HL-60 (cell line): ENCODE measurements at regions not wholly inside any gene's neighbourhood (a gene's known extent, or its start where the extent isn't known, plus 50 kb on each side); places are given as distances from the start of the nearest gene placed in this dataset.
"Not testable (repeated sequence)": the region's sequence is repeated elsewhere in the genome, so short reads cannot be mapped to it uniquely, and the experiment has no call there.

ENCODE experiments used
- DNase-seq, 2 experiments: peaks; one replicate each; pipeline ENCODE4 v3.0.0-alpha.2; 2010 to 2020; ENCODE audit warnings: low read depth in 1 of 2, low spot score in 1 of 2
- H3K27ac ChIP-seq: fragments of 250-450 bp; sonication (Bioruptor Pico); replicated peaks from 2 replicates; pipeline ENCODE4 v1.5.1; 2020; ENCODE audit warnings: mild to moderate bottlenecking, moderate library complexity
- H3K27me3 ChIP-seq: fragments of 250-450 bp; sonication (Bioruptor Pico); 2 replicates; pipeline ENCODE4 v1.5.1; 2021; ENCODE audit warnings: mild to moderate bottlenecking, moderate library complexity; ENCODE audit not compliant: insufficient read depth, poor library complexity, severe bottlenecking
- H3K4me3 ChIP-seq: replicated peaks from 2 replicates; pipeline ENCODE4 v1.5.1; 2011; ENCODE audit warnings: mild to moderate bottlenecking, control low read depth, low read length; ENCODE audit not compliant: insufficient read depth
- GABPA ChIP-seq: IDR thresholded peaks from 2 replicates; pipeline ENCODE4 v1.6.1; 2012; ENCODE audit warnings: low read depth
- POLR2AphosphoS5 ChIP-seq: IDR thresholded peaks from 2 replicates; pipeline ENCODE4 v1.6.1; 2012; ENCODE audit warnings: low read depth
- SPI1 ChIP-seq: IDR thresholded peaks from 2 replicates; pipeline ENCODE4 v1.6.1; 2012; ENCODE audit warnings: low read depth, mild to moderate bottlenecking, borderline replicate concordance
- TF ChIP-seq, protein P1 (sequence below): IDR thresholded peaks from 2 replicates; pipeline ENCODE4 v1.6.1; 2012; ENCODE audit warnings: low read depth; ENCODE audit not compliant: insufficient replicate concordance
- TF ChIP-seq, protein P2 (sequence below): IDR thresholded peaks from one replicate; pipeline ENCODE4 v1.5.1; 2011; ENCODE audit warnings: low read length, control low read depth, inconsistent platforms; ENCODE audit not compliant: insufficient read depth

DNA sequence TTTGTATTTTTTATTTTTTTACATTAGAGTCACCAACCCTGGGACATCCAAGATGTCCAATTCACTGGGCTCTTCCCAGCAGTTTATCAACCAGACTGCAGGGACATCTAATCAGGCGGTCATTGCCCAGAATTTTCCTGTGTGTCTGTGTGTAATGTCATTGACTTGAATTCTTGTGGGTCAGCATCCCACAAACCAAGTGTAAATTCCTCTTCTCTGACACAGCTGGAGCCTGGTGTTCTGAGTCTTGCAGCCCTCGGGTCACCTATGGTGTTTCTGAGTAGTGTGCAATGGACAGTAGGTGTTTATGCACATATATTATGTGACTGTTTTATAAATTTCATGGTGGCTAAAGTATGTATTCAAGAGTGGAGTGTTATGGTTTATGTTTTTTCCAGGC, 815.7 kb downstream of the SEMA5A start:
- Histone ChIP-seq H3K27me3 (no peaks in the 10 kb centered on the region), H3K4me3 (no peak overlapping the region), H3K27ac (no peak overlapping the region)
- DNase-seq, result no peak
- TF ChIP-seq GABPA (no peak), POLR2AphosphoS5 (no peak), SPI1 (no peak)
- TF ChIP-seq, protein P1, sequence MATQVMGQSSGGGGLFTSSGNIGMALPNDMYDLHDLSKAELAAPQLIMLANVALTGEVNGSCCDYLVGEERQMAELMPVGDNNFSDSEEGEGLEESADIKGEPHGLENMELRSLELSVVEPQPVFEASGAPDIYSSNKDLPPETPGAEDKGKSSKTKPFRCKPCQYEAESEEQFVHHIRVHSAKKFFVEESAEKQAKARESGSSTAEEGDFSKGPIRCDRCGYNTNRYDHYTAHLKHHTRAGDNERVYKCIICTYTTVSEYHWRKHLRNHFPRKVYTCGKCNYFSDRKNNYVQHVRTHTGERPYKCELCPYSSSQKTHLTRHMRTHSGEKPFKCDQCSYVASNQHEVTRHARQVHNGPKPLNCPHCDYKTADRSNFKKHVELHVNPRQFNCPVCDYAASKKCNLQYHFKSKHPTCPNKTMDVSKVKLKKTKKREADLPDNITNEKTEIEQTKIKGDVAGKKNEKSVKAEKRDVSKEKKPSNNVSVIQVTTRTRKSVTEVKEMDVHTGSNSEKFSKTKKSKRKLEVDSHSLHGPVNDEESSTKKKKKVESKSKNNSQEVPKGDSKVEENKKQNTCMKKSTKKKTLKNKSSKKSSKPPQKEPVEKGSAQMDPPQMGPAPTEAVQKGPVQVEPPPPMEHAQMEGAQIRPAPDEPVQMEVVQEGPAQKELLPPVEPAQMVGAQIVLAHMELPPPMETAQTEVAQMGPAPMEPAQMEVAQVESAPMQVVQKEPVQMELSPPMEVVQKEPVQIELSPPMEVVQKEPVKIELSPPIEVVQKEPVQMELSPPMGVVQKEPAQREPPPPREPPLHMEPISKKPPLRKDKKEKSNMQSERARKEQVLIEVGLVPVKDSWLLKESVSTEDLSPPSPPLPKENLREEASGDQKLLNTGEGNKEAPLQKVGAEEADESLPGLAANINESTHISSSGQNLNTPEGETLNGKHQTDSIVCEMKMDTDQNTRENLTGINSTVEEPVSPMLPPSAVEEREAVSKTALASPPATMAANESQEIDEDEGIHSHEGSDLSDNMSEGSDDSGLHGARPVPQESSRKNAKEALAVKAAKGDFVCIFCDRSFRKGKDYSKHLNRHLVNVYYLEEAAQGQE, result no peak
- TF ChIP-seq, protein P2, sequence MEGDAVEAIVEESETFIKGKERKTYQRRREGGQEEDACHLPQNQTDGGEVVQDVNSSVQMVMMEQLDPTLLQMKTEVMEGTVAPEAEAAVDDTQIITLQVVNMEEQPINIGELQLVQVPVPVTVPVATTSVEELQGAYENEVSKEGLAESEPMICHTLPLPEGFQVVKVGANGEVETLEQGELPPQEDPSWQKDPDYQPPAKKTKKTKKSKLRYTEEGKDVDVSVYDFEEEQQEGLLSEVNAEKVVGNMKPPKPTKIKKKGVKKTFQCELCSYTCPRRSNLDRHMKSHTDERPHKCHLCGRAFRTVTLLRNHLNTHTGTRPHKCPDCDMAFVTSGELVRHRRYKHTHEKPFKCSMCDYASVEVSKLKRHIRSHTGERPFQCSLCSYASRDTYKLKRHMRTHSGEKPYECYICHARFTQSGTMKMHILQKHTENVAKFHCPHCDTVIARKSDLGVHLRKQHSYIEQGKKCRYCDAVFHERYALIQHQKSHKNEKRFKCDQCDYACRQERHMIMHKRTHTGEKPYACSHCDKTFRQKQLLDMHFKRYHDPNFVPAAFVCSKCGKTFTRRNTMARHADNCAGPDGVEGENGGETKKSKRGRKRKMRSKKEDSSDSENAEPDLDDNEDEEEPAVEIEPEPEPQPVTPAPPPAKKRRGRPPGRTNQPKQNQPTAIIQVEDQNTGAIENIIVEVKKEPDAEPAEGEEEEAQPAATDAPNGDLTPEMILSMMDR, result no peak

DNA sequence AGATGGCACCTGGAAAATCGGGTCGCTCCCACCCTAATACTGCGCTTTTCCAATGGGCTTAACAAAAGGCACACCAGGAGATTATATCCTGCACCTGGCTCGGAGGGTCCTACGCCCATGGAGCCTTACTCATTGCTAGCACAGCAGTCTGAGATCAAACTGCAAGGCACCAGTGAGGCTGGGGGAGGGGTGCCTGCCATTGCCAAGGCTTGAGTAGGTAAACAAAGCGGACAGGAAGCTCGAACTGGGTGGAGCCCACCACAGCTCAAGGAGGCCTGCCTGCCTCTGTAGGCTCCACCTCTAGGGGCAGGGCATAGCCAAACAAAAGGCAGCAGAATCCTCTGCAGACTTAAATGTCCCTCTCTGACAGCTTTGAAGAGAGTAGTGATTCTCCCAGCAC, 814.8 kb downstream of the SEMA5A start:
- DNase-seq, H3K27ac ChIP-seq, H3K4me3 ChIP-seq, H3K27me3 ChIP-seq: not testable (repeated sequence)

DNA sequence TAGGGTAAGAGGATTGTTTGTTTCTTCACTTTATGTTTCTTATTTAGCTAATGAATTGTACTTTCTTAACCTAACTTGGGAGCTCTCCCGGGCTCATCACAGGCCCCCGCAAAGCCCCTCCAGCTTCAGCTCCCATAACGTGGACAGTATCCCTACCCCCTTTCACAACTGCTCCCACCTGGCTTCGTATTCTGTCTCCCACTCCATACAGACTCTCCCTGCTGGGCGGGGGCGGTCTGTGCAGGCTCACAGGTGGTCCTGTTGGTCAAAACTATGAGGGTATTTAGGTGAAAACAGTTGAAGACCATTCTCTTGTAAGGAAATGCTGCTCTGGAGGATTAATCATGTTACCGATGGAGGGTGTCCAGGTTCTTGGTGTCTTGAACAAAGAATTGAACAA, 805.3 kb downstream of the SEMA5A start:
- H3K4me3 ChIP-seq, result no peak overlapping the region
- no peak for TF ChIP-seq POLR2AphosphoS5
- TF ChIP-seq, protein P2, result no peak
- TF ChIP-seq SPI1, result no peak
- TF ChIP-seq, protein P1, result no peak
- no peak for TF ChIP-seq GABPA
- H3K27ac ChIP-seq, result no peak overlapping the region
- DNase-seq, result no peak
- no peaks in the 10 kb centered on the region for H3K27me3 ChIP-seq

DNA sequence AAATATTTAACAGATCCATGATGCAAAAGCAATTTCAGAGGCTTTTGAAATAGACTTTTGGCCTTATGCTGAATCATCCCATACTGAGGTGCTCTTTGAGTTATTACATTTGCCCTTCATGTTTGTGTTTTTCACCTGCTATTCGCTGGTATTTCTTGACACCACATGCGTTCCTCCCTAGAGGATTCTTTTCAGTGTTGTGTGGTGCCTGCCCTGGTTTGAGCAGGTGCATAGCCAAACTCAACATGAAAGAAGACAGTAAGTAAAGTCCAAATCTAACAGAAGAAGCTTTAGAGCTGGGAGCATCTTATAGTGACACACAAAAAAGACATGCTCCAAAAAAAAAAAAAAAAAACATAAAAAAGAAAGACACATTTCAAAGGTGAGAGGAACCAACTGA, 796.3 kb downstream of the SEMA5A start:
- no peak overlapping the region for H3K4me3 ChIP-seq
- TF ChIP-seq GABPA (no peak), SPI1 (no peak), POLR2AphosphoS5 (no peak)
- TF ChIP-seq, protein P2, result no peak
- TF ChIP-seq, protein P1, result no peak

More for the DNA sequence above, 796.3 kb downstream of the SEMA5A start:
- Histone ChIP-seq H3K27me3 (no peaks in the 10 kb centered on the region), H3K27ac (no peak overlapping the region)
- no peak for DNase-seq
